ENCODE measurements at regions not wholly inside any gene's neighbourhood (a gene's known extent, or its start where the extent isn't known, plus 50 kb on each side); places are given as distances from the start of the nearest gene placed in this dataset.
A peak's percentile ranks its signal among the peaks of the same experiment; 100 is the strongest.

DNA sequence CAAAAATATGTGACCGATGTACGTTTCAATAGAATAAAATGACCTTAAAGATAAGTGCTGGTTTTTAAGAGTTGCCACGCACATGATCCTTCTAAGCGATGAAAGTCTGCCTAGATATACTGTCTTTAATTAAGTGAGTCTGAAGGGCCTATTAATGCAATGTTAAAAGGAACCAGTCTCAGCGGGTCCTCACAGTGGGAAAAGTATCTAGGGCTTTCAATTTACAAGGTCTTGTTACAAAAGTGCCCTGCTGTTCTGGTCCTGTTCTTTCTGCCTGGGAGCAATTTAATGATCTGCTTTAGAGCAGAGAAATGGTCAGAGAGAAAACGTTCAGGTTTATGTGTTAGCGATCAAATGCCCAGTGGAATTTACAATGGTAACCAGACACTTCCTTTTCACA lies 864.0 kb downstream of the KCNJ2 start:
- H4K8ac ChIP-seq (ENCODE audit: low read depth, low read length), result no peak overlapping the region
- WGBS (ENCODE audit: extremely low coverage, insufficient coverage, insufficient read length), result no CpG with 5 or more reads among the region's 7 CpGs
- no peak overlapping the region for H2AFZ ChIP-seq (ENCODE audit: insufficient read depth, low read length, poor library complexity)
- H3K27me3 ChIP-seq (ENCODE audit: insufficient read depth, low read length), result no peaks in the 10 kb centered on the region
- no peaks in the 10 kb centered on the region for H3K36me3 ChIP-seq (ENCODE audit: control insufficient read depth in 1 of 2, insufficient read depth in 2 of 2, low read length in 2 of 2)
- no peak overlapping the region for H2AK5ac ChIP-seq (ENCODE audit: low read length)
- no peak for DNase-seq
- H4K12ac ChIP-seq (ENCODE audit: low read depth, low read length), result no peak overlapping the region
- H3K4me2 ChIP-seq (ENCODE audit: low read length), result no peak overlapping the region
- H2BK120ac ChIP-seq (ENCODE audit: insufficient read depth, low read length, poor library complexity), result no peak overlapping the region
- H3K4ac ChIP-seq (ENCODE audit: low read depth, low read length), result no peak overlapping the region
- H4K91ac ChIP-seq (ENCODE audit: low read depth, low read length), result no peak overlapping the region
- no peak overlapping the region for H2BK5ac ChIP-seq (ENCODE audit: low read depth, low read length, poor library complexity)
- no peak overlapping the region for H3K9ac ChIP-seq (ENCODE audit: low read length)
- no peaks in the 10 kb centered on the region for H3K9me3 ChIP-seq (ENCODE audit: insufficient read depth, low read depth, low read length)
- H3K23ac ChIP-seq (ENCODE audit: low read length), result no peak overlapping the region
- no peak overlapping the region for H3K14ac ChIP-seq (ENCODE audit: low read length)
- H3K27ac ChIP-seq (ENCODE audit: low read depth, low read length), result peak overlapping the region; percentile 66
- no peak overlapping the region for H3K4me3 ChIP-seq (ENCODE audit: low read depth, low read length)
- H3K18ac ChIP-seq (ENCODE audit: low read length), result no peak overlapping the region
- no peaks in the 10 kb centered on the region for H3K79me2 ChIP-seq (ENCODE audit: control insufficient read depth, insufficient read depth, low read length, poor library complexity)
- H3K4me1 ChIP-seq (ENCODE audit: control insufficient read depth in 1 of 2, insufficient read depth in 2 of 2, low read length in 2 of 2), result peaks cover 4% of the 10 kb centered on the region in 2 experiments
- H3K79me1 ChIP-seq (ENCODE audit: low read length), result peaks cover 2% of the 10 kb centered on the region
- no peak overlapping the region for H2BK12ac ChIP-seq (ENCODE audit: low read length)

DNA sequence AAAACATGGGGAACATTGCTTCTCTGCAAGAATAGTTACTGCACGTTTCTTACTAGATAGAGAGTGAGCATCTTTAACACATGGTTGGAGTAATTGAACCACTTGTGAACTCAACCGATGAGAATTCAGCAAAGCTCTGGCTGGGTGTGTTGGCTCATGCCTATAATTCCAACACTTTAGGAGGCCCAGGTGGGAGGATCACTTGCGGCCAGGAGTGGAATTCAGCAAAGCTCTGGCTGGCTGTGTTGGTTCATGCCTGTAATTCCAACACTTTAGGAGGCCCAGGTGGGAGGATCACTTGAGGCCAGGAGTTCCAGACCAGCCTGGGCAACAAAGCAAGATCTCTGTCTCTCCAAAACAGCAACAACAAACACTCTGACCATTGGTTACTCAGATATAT lies 865.9 kb downstream of the KCNJ2 start:
- Histone ChIP-seq H3K4me1 (ENCODE audit: control insufficient read depth in 1 of 2, insufficient read depth in 2 of 2, low read length in 2 of 2) (peaks cover 4% of the 10 kb centered on the region in 2 experiments), H3K18ac (ENCODE audit: low read length) (no peak overlapping the region), H3K79me1 (ENCODE audit: low read length) (peaks cover 2% of the 10 kb centered on the region), H2AK5ac (ENCODE audit: low read length) (no peak overlapping the region), H4K8ac (ENCODE audit: low read depth, low read length) (no peak overlapping the region), H3K27ac (ENCODE audit: low read depth, low read length) (no peak overlapping the region), H2AFZ (ENCODE audit: insufficient read depth, low read length, poor library complexity) (no peak overlapping the region), H3K9me3 (ENCODE audit: insufficient read depth, low read depth, low read length) (no peaks in the 10 kb centered on the region), H3K14ac (ENCODE audit: low read length) (no peak overlapping the region), H3K4me2 (ENCODE audit: low read length) (no peak overlapping the region), H4K12ac (ENCODE audit: low read depth, low read length) (no peak overlapping the region), H2BK5ac (ENCODE audit: low read depth, low read length, poor library complexity) (no peak overlapping the region), H2BK120ac (ENCODE audit: insufficient read depth, low read length, poor library complexity) (no peak overlapping the region), H4K91ac (ENCODE audit: low read depth, low read length) (no peak overlapping the region), H3K79me2 (ENCODE audit: control insufficient read depth, insufficient read depth, low read length, poor library complexity) (no peaks in the 10 kb centered on the region), H3K27me3 (ENCODE audit: insufficient read depth, low read length) (no peaks in the 10 kb centered on the region), H3K4ac (ENCODE audit: low read depth, low read length) (no peak overlapping the region), H2BK12ac (ENCODE audit: low read length) (no peak overlapping the region), H3K23ac (ENCODE audit: low read length) (no peak overlapping the region), H3K9ac (ENCODE audit: low read length) (no peak overlapping the region), H3K36me3 (ENCODE audit: control insufficient read depth in 1 of 2, insufficient read depth in 2 of 2, low read length in 2 of 2) (no peaks in the 10 kb centered on the region), H3K4me3 (ENCODE audit: low read depth, low read length) (no peak overlapping the region)
- DNase-seq, result peak; percentile 62 to 70
- no CpG with 5 or more reads among the region's 3 CpGs for WGBS (ENCODE audit: extremely low coverage, insufficient coverage, insufficient read length)

DNA sequence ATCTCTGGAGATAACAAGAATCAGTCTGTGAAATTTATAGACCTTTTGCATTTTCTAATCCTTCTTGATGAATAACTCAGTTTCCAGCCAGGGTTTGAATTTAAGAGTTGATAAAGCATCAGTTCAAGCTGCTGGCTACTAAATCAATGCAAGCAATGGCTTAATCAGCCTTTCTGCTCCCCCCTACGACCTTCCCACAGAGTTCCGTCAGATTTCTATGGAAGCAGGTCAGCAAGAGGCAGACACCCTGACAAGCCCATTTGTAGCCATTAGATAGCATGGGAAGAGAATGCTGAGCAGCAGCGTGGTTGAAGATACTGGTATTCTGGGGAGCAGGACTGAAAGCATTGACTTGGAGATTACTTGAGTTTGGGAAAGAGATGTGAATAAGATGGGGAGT lies 868.1 kb downstream of the KCNJ2 start:
- WGBS (ENCODE audit: extremely low coverage, insufficient coverage, insufficient read length), result no CpG with 5 or more reads among the region's 3 CpGs
- H3K79me1 ChIP-seq (ENCODE audit: low read length), result peaks cover 2% of the 10 kb centered on the region
- no peak overlapping the region for H3K4me2 ChIP-seq (ENCODE audit: low read length)
- H4K12ac ChIP-seq (ENCODE audit: low read depth, low read length), result no peak overlapping the region
- no peaks in the 10 kb centered on the region for H3K27me3 ChIP-seq (ENCODE audit: insufficient read depth, low read length)
- H2AFZ ChIP-seq (ENCODE audit: insufficient read depth, low read length, poor library complexity), result no peak overlapping the region
- no peak overlapping the region for H3K27ac ChIP-seq (ENCODE audit: low read depth, low read length)
- H2BK120ac ChIP-seq (ENCODE audit: insufficient read depth, low read length, poor library complexity), result no peak overlapping the region
- no peak overlapping the region for H3K14ac ChIP-seq (ENCODE audit: low read length)
- H3K9me3 ChIP-seq (ENCODE audit: insufficient read depth, low read depth, low read length), result no peaks in the 10 kb centered on the region
- peaks cover 4% of the 10 kb centered on the region in 2 experiments for H3K4me1 ChIP-seq (ENCODE audit: control insufficient read depth in 1 of 2, insufficient read depth in 2 of 2, low read length in 2 of 2)
- peak overlapping the region; percentile 28 for H4K91ac ChIP-seq (ENCODE audit: low read depth, low read length)
- H3K4me3 ChIP-seq (ENCODE audit: low read depth, low read length), result no peak overlapping the region
- no peak overlapping the region for H3K9ac ChIP-seq (ENCODE audit: low read length)
- H3K23ac ChIP-seq (ENCODE audit: low read length), result no peak overlapping the region
- H2BK5ac ChIP-seq (ENCODE audit: low read depth, low read length, poor library complexity), result no peak overlapping the region
- no peak overlapping the region for H3K18ac ChIP-seq (ENCODE audit: low read length)
- no peak overlapping the region for H2BK12ac ChIP-seq (ENCODE audit: low read length)
- no peak overlapping the region for H3K4ac ChIP-seq (ENCODE audit: low read depth, low read length)
- H4K8ac ChIP-seq (ENCODE audit: low read depth, low read length), result no peak overlapping the region
- no peaks in the 10 kb centered on the region for H3K36me3 ChIP-seq (ENCODE audit: control insufficient read depth in 1 of 2, insufficient read depth in 2 of 2, low read length in 2 of 2)
- DNase-seq, result no peak
- H3K79me2 ChIP-seq (ENCODE audit: control insufficient read depth, insufficient read depth, low read length, poor library complexity), result no peaks in the 10 kb centered on the region
- no peak overlapping the region for H2AK5ac ChIP-seq (ENCODE audit: low read length)

DNA sequence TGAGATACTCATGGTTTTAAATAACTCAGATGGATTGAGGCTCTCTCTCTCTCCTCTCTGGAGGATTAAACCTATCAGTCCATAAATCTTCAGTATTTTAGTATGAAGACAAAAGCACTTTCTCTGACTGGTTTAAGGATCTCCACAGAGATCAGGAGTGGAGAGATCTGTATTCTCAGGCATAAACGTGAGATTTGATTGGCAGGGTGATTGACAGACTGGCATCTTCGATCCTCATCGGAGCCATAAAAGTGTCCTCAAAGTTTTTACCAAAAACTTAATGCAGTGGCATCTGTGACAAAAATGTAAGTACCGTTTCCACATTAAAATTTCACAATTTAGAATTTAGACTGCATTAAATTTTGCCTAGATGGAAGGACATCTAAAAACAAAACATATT lies 870.1 kb downstream of the KCNJ2 start:
- H3K79me2 ChIP-seq (ENCODE audit: control insufficient read depth, insufficient read depth, low read length, poor library complexity), result no peaks in the 10 kb centered on the region
- H3K36me3 ChIP-seq (ENCODE audit: control insufficient read depth in 1 of 2, insufficient read depth in 2 of 2, low read length in 2 of 2), result no peaks in the 10 kb centered on the region
- no peak overlapping the region for H2BK120ac ChIP-seq (ENCODE audit: insufficient read depth, low read length, poor library complexity)
- no peaks in the 10 kb centered on the region for H3K27me3 ChIP-seq (ENCODE audit: insufficient read depth, low read length)
- H3K9ac ChIP-seq (ENCODE audit: low read length), result no peak overlapping the region
- H2AK5ac ChIP-seq (ENCODE audit: low read length), result no peak overlapping the region
- H2BK12ac ChIP-seq (ENCODE audit: low read length), result no peak overlapping the region
- no peak for DNase-seq
- H3K23ac ChIP-seq (ENCODE audit: low read length), result no peak overlapping the region
- no peak overlapping the region for H3K4ac ChIP-seq (ENCODE audit: low read depth, low read length)
- H3K4me3 ChIP-seq (ENCODE audit: low read depth, low read length), result no peak overlapping the region
- H3K14ac ChIP-seq (ENCODE audit: low read length), result no peak overlapping the region
- no peak overlapping the region for H4K8ac ChIP-seq (ENCODE audit: low read depth, low read length)
- no peak overlapping the region for H3K18ac ChIP-seq (ENCODE audit: low read length)
- H3K79me1 ChIP-seq (ENCODE audit: low read length), result peaks cover 2% of the 10 kb centered on the region
- no peak overlapping the region for H3K4me2 ChIP-seq (ENCODE audit: low read length)
- no peak overlapping the region for H2BK5ac ChIP-seq (ENCODE audit: low read depth, low read length, poor library complexity)
- H4K91ac ChIP-seq (ENCODE audit: low read depth, low read length), result no peak overlapping the region
- H2AFZ ChIP-seq (ENCODE audit: insufficient read depth, low read length, poor library complexity), result no peak overlapping the region
- H3K27ac ChIP-seq (ENCODE audit: low read depth, low read length), result no peak overlapping the region
- H3K4me1 ChIP-seq (ENCODE audit: control insufficient read depth in 1 of 2, insufficient read depth in 2 of 2, low read length in 2 of 2), result no peaks in the 10 kb centered on the region
- no peaks in the 10 kb centered on the region for H3K9me3 ChIP-seq (ENCODE audit: insufficient read depth, low read depth, low read length)
- no CpG with 5 or more reads among the region's 4 CpGs for WGBS (ENCODE audit: extremely low coverage, insufficient coverage, insufficient read length)
- no peak overlapping the region for H4K12ac ChIP-seq (ENCODE audit: low read depth, low read length)
